ENCODE measurements at regions not wholly inside any gene's neighbourhood (a gene's known extent, or its start where the extent isn't known, plus 50 kb on each side); places are given as distances from the start of the nearest gene placed in this dataset.

- TF ChIP-seq CTCF (IDR thresholded peaks at IDR 0.05) = no peak
- Histone ChIP-seq H3K27me3 (no peaks in the 10 kb centered on the region), H3K27ac (no peak overlapping the region), H3K36me3 (no peaks in the 10 kb centered on the region), H3K9me3 (no peaks in the 10 kb centered on the region), H3K4me3 (no peak overlapping the region), H3K4me1 (no peaks in the 10 kb centered on the region)
- ATAC-seq (no peak), DNase-seq (no peak)
- intact Hi-C loops (cut with DNase I) = no loop called here
Observed at GRCh38 chr2:221676566-221677172, 104.6 kb upstream of the EPHA4 start.

- DNase-seq (no peak), ATAC-seq (no peak)
- no peaks in the 10 kb centered on the region for H3K36me3 ChIP-seq
- no peak for TF ChIP-seq CTCF (IDR thresholded peaks at IDR 0.05)
- intact Hi-C loops (cut with DNase I) = no loop called here
- no peaks in the 10 kb centered on the region for H3K27me3 ChIP-seq
- H3K27ac ChIP-seq = no peak overlapping the region
- no peaks in the 10 kb centered on the region for H3K9me3 ChIP-seq
- H3K4me3 ChIP-seq = no peak overlapping the region
- no peaks in the 10 kb centered on the region for H3K4me1 ChIP-seq
Observed at GRCh38 chr2:221675201-221675908, 103.3 kb upstream of the EPHA4 start.

GRCh38 chr2:221674446-221674845, 102.3 kb upstream of the EPHA4 start:
- H3K27ac ChIP-seq = no peak overlapping the region
- H3K4me1 ChIP-seq = no peaks in the 10 kb centered on the region
- DNase-seq = no peak
- intact Hi-C loops (cut with DNase I) = no loop called here
- H3K4me3 ChIP-seq = no peak overlapping the region
- no peaks in the 10 kb centered on the region for H3K9me3 ChIP-seq
- ATAC-seq = no peak
- H3K36me3 ChIP-seq = no peaks in the 10 kb centered on the region
- H3K27me3 ChIP-seq = no peaks in the 10 kb centered on the region
- no peak for TF ChIP-seq CTCF (IDR thresholded peaks at IDR 0.05)

- H3K4me1 ChIP-seq = no peaks in the 10 kb centered on the region
Observed at GRCh38 chr2:221673248-221673647, 101.1 kb upstream of the EPHA4 start.

GRCh38 chr2:221671515-221671914, 99.4 kb upstream of the EPHA4 start:
- ATAC-seq = no peak
- no peaks in the 10 kb centered on the region for H3K9me3 ChIP-seq
- DNase-seq = no peak
- H3K36me3 ChIP-seq = no peaks in the 10 kb centered on the region
- H3K4me1 ChIP-seq = no peaks in the 10 kb centered on the region
- intact Hi-C loops (cut with DNase I) = no loop called here
- no peak overlapping the region for H3K27ac ChIP-seq
- no peaks in the 10 kb centered on the region for H3K27me3 ChIP-seq
- H3K4me3 ChIP-seq = no peak overlapping the region
- TF ChIP-seq CTCF (IDR thresholded peaks at IDR 0.05) = no peak

More at GRCh38 chr2:221673248-221673647, 101.1 kb upstream of the EPHA4 start:
- no peaks in the 10 kb centered on the region for H3K9me3 ChIP-seq
- ATAC-seq (no peak), DNase-seq (no peak)
- no peak overlapping the region for H3K4me3 ChIP-seq
- H3K27ac ChIP-seq = no peak overlapping the region
- H3K27me3 ChIP-seq = no peaks in the 10 kb centered on the region
- intact Hi-C loops (cut with DNase I) = no loop called here
- H3K36me3 ChIP-seq = no peaks in the 10 kb centered on the region
- TF ChIP-seq CTCF (IDR thresholded peaks at IDR 0.05) = no peak

Data from upper lobe of right lung (tissue), 1 donor.